ENCODE measurements at regions not wholly inside any gene's neighbourhood (a gene's known extent, or its start where the extent isn't known, plus 50 kb on each side); places are given as distances from the start of the nearest gene placed in this dataset.

- Histone ChIP-seq H3K27me3 (ENCODE audit: insufficient read depth, low read length) (no peaks in the 10 kb centered on the region), H2BK5ac (ENCODE audit: low read depth, low read length, poor library complexity) (no peak overlapping the region), H4K8ac (ENCODE audit: low read depth, low read length) (no peak overlapping the region), H3K4me3 (ENCODE audit: low read depth, low read length) (no peak overlapping the region), H4K91ac (ENCODE audit: low read depth, low read length) (no peak overlapping the region), H3K79me2 (ENCODE audit: control insufficient read depth, insufficient read depth, low read length, poor library complexity) (no peaks in the 10 kb centered on the region), H3K14ac (ENCODE audit: low read length) (no peak overlapping the region), H3K9me3 (ENCODE audit: insufficient read depth, low read depth, low read length) (peaks cover 2% of the 10 kb centered on the region), H3K27ac (ENCODE audit: low read depth, low read length) (no peak overlapping the region), H3K4ac (ENCODE audit: low read depth, low read length) (no peak overlapping the region), H3K18ac (ENCODE audit: low read length) (no peak overlapping the region), H2BK120ac (ENCODE audit: insufficient read depth, low read length, poor library complexity) (no peak overlapping the region), H2AK5ac (ENCODE audit: low read length) (no peak overlapping the region), H2BK12ac (ENCODE audit: low read length) (no peak overlapping the region), H3K79me1 (ENCODE audit: low read length) (no peaks in the 10 kb centered on the region), H3K23ac (ENCODE audit: low read length) (no peak overlapping the region), H2AFZ (ENCODE audit: insufficient read depth, low read length, poor library complexity) (no peak overlapping the region), H4K12ac (ENCODE audit: low read depth, low read length) (no peak overlapping the region), H3K9ac (ENCODE audit: low read length) (no peak overlapping the region), H3K36me3 (ENCODE audit: control insufficient read depth in 1 of 2, insufficient read depth in 2 of 2, low read length in 2 of 2) (no peaks in the 10 kb centered on the region), H3K4me2 (ENCODE audit: low read length) (no peak overlapping the region), H3K4me1 (ENCODE audit: control insufficient read depth in 1 of 2, insufficient read depth in 2 of 2, low read length in 2 of 2) (no peaks in the 10 kb centered on the region)
- WGBS (ENCODE audit: extremely low coverage, insufficient coverage, insufficient read length): no CpG with 5 or more reads among the region's 1 CpG
- no peak for DNase-seq
Measured at GRCh38 chr10:47223236-47223635, 76.8 kb upstream of the GDF10 start.

- no peak overlapping the region for H3K23ac ChIP-seq (ENCODE audit: low read length)
- no peaks in the 10 kb centered on the region for H3K79me2 ChIP-seq (ENCODE audit: control insufficient read depth, insufficient read depth, low read length, poor library complexity)
- no peaks in the 10 kb centered on the region for H3K79me1 ChIP-seq (ENCODE audit: low read length)
- H2AFZ ChIP-seq (ENCODE audit: insufficient read depth, low read length, poor library complexity): no peak overlapping the region
- no CpG with 5 or more reads among the region's 2 CpGs for WGBS (ENCODE audit: extremely low coverage, insufficient coverage, insufficient read length)
- no peak overlapping the region for H3K9ac ChIP-seq (ENCODE audit: low read length)
- no peak overlapping the region for H4K12ac ChIP-seq (ENCODE audit: low read depth, low read length)
- no peak overlapping the region for H4K91ac ChIP-seq (ENCODE audit: low read depth, low read length)
- H2AK5ac ChIP-seq (ENCODE audit: low read length): no peak overlapping the region
- H4K8ac ChIP-seq (ENCODE audit: low read depth, low read length): no peak overlapping the region
- no peak overlapping the region for H3K4ac ChIP-seq (ENCODE audit: low read depth, low read length)
- no peak overlapping the region for H3K18ac ChIP-seq (ENCODE audit: low read length)
- H3K27ac ChIP-seq (ENCODE audit: low read depth, low read length): no peak overlapping the region
- H3K36me3 ChIP-seq (ENCODE audit: control insufficient read depth in 1 of 2, insufficient read depth in 2 of 2, low read length in 2 of 2): no peaks in the 10 kb centered on the region
- no peak overlapping the region for H3K4me2 ChIP-seq (ENCODE audit: low read length)
- peaks cover 2% of the 10 kb centered on the region for H3K9me3 ChIP-seq (ENCODE audit: insufficient read depth, low read depth, low read length)
- H3K14ac ChIP-seq (ENCODE audit: low read length): no peak overlapping the region
- no peak overlapping the region for H3K4me3 ChIP-seq (ENCODE audit: low read depth, low read length)
- no peaks in the 10 kb centered on the region for H3K27me3 ChIP-seq (ENCODE audit: insufficient read depth, low read length)
- H2BK5ac ChIP-seq (ENCODE audit: low read depth, low read length, poor library complexity): no peak overlapping the region
- H3K4me1 ChIP-seq (ENCODE audit: control insufficient read depth in 1 of 2, insufficient read depth in 2 of 2, low read length in 2 of 2): no peaks in the 10 kb centered on the region
- no peak for DNase-seq
- no peak overlapping the region for H2BK120ac ChIP-seq (ENCODE audit: insufficient read depth, low read length, poor library complexity)
- no peak overlapping the region for H2BK12ac ChIP-seq (ENCODE audit: low read length)
Measured at GRCh38 chr10:47224546-47225218, 75.3 kb upstream of the GDF10 start.

- no peak overlapping the region for H4K8ac ChIP-seq (ENCODE audit: low read depth, low read length)
- no peak overlapping the region for H3K4me3 ChIP-seq (ENCODE audit: low read depth, low read length)
- no peak overlapping the region for H4K12ac ChIP-seq (ENCODE audit: low read depth, low read length)
- H3K36me3 ChIP-seq (ENCODE audit: control insufficient read depth in 1 of 2, insufficient read depth in 2 of 2, low read length in 2 of 2): no peaks in the 10 kb centered on the region
- no peak overlapping the region for H2BK120ac ChIP-seq (ENCODE audit: insufficient read depth, low read length, poor library complexity)
- no peak overlapping the region for H3K18ac ChIP-seq (ENCODE audit: low read length)
- no peak for DNase-seq
- no peak overlapping the region for H3K23ac ChIP-seq (ENCODE audit: low read length)
- H2AFZ ChIP-seq (ENCODE audit: insufficient read depth, low read length, poor library complexity): no peak overlapping the region
- H2BK12ac ChIP-seq (ENCODE audit: low read length): no peak overlapping the region
- no peak overlapping the region for H3K14ac ChIP-seq (ENCODE audit: low read length)
- H3K27ac ChIP-seq (ENCODE audit: low read depth, low read length): no peak overlapping the region
- H3K79me2 ChIP-seq (ENCODE audit: control insufficient read depth, insufficient read depth, low read length, poor library complexity): no peaks in the 10 kb centered on the region
- no CpG with 5 or more reads among the region's 8 CpGs for WGBS (ENCODE audit: extremely low coverage, insufficient coverage, insufficient read length)
- H3K27me3 ChIP-seq (ENCODE audit: insufficient read depth, low read length): no peaks in the 10 kb centered on the region
- no peak overlapping the region for H2BK5ac ChIP-seq (ENCODE audit: low read depth, low read length, poor library complexity)
- no peak overlapping the region for H3K4ac ChIP-seq (ENCODE audit: low read depth, low read length)
- H2AK5ac ChIP-seq (ENCODE audit: low read length): no peak overlapping the region
- H3K9me3 ChIP-seq (ENCODE audit: insufficient read depth, low read depth, low read length): peaks cover 2% of the 10 kb centered on the region
- H3K4me1 ChIP-seq (ENCODE audit: control insufficient read depth in 1 of 2, insufficient read depth in 2 of 2, low read length in 2 of 2): no peaks in the 10 kb centered on the region
- no peaks in the 10 kb centered on the region for H3K79me1 ChIP-seq (ENCODE audit: low read length)
- H4K91ac ChIP-seq (ENCODE audit: low read depth, low read length): no peak overlapping the region
- no peak overlapping the region for H3K9ac ChIP-seq (ENCODE audit: low read length)
- no peak overlapping the region for H3K4me2 ChIP-seq (ENCODE audit: low read length)
Measured at GRCh38 chr10:47225219-47225927, 74.6 kb upstream of the GDF10 start.

GRCh38 chr10:47225928-47226645 lies 73.9 kb upstream of the GDF10 start:
- H2AK5ac ChIP-seq (ENCODE audit: low read length): no peak overlapping the region
- H3K79me2 ChIP-seq (ENCODE audit: control insufficient read depth, insufficient read depth, low read length, poor library complexity): no peaks in the 10 kb centered on the region
- H3K4me3 ChIP-seq (ENCODE audit: low read depth, low read length): no peak overlapping the region
- H4K8ac ChIP-seq (ENCODE audit: low read depth, low read length): no peak overlapping the region
- H3K9me3 ChIP-seq (ENCODE audit: insufficient read depth, low read depth, low read length): no peaks in the 10 kb centered on the region
- no peaks in the 10 kb centered on the region for H3K36me3 ChIP-seq (ENCODE audit: control insufficient read depth in 1 of 2, insufficient read depth in 2 of 2, low read length in 2 of 2)
- no peak overlapping the region for H3K23ac ChIP-seq (ENCODE audit: low read length)
- H3K18ac ChIP-seq (ENCODE audit: low read length): no peak overlapping the region
- H4K91ac ChIP-seq (ENCODE audit: low read depth, low read length): no peak overlapping the region
- H3K27ac ChIP-seq (ENCODE audit: low read depth, low read length): no peak overlapping the region
- H3K9ac ChIP-seq (ENCODE audit: low read length): no peak overlapping the region
- no peak overlapping the region for H2AFZ ChIP-seq (ENCODE audit: insufficient read depth, low read length, poor library complexity)
- no CpG with 5 or more reads among the region's 8 CpGs for WGBS (ENCODE audit: extremely low coverage, insufficient coverage, insufficient read length)
- H2BK5ac ChIP-seq (ENCODE audit: low read depth, low read length, poor library complexity): no peak overlapping the region
- H3K14ac ChIP-seq (ENCODE audit: low read length): no peak overlapping the region
- H2BK12ac ChIP-seq (ENCODE audit: low read length): no peak overlapping the region
- no peak overlapping the region for H4K12ac ChIP-seq (ENCODE audit: low read depth, low read length)
- H3K27me3 ChIP-seq (ENCODE audit: insufficient read depth, low read length): no peaks in the 10 kb centered on the region
- H2BK120ac ChIP-seq (ENCODE audit: insufficient read depth, low read length, poor library complexity): no peak overlapping the region
- no peak for DNase-seq
- no peak overlapping the region for H3K4me2 ChIP-seq (ENCODE audit: low read length)
- H3K4me1 ChIP-seq (ENCODE audit: control insufficient read depth in 1 of 2, insufficient read depth in 2 of 2, low read length in 2 of 2): no peaks in the 10 kb centered on the region
- no peaks in the 10 kb centered on the region for H3K79me1 ChIP-seq (ENCODE audit: low read length)
- H3K4ac ChIP-seq (ENCODE audit: low read depth, low read length): no peak overlapping the region
